DMS53 treated with DMSO at 0.1 percent for 48 hours (cell line): ENCODE measurements at regions not wholly inside any gene's neighbourhood (a gene's known extent, or its start where the extent isn't known, plus 50 kb on each side); places are given as distances from the start of the nearest gene placed in this dataset.
"Not testable (repeated sequence)": the region's sequence is repeated elsewhere in the genome, so short reads cannot be mapped to it uniquely, and the experiment has no call there.

Source experiments
- DNase-seq: peaks from one replicate; lab custom pipeline; 2025; ENCODE audit not compliant: unreplicated experiment; lab: John Stamatoyannopoulos, UW

DNA sequence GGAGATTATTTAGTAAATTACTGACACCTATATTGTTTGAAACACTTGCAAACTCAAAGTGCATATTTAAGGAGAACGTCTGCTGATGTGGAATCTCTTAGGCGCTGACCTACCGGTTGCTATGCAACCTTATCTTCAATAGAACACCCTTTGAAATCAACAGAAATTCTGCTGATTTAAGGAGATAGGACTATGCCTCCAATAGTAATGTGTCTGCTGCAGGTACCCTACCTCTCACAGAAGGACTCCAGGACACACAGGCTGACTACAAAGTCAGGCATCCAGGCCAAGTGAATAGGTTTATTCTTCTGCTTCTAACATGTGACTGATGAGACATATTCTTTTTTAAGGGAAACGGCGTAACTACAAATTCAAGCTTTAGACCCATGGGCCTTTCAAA is 311.7 kb downstream of the CBLN4 start:
- no peak for DNase-seq

DNA sequence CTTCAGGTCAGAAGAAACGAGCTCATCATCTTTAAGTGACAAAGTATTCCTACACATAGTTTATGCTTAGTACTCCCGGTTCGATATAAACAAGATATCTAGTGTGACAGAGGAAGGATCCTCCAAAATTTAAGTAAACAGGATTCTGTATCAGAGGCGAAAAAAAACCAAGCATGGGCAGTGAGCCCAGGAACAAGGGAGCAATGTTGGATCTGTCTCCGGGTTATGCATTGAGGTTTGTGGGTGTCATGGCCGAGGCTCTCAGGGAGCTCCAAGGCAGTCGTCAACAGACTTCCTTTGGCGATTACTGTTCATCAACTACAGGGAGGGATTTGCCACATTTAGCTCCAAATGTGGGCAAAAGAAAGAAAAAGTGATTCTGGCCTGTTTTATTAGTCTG is 319.5 kb downstream of the CBLN4 start:
- DNase-seq = no peak

DNA sequence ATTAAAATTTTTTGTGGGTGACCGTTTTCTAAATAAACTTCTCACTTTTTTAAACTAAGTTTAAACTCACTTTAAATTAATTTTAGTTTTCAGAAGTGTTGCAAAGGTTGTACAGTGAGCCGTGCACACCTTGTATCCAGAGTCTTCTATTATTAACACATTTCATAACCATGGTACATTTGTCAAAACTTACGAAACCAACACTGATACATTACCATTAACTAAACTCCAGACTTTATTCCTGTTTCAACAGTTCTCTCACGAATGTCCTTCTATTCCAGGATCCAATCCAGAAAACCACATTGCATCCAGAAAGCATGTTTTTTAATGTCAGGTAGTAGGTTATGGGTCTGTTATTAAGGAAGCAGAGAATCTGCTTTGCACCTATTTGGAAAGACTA is 319.9 kb downstream of the CBLN4 start:
- DNase-seq = no peak

DNA sequence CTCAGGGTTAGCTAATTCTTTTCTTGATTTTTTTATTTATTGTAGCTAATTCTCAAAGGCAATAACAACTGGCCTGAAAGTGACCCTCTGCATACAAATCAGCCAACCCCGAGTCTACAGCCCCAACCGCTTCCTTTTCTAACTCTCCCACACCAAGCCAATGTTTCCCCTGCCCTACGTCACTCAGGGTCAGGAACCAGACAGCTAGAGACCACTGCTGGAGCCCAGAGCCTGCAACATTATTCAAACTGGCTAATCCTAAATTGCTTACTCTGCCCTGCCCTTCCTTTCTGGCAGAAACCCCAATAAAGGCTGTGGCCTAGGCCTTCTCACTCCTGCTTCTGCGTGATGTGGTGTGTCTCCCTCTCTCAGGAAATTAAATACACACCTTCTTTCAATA is 320.7 kb downstream of the CBLN4 start:
- DNase-seq = no peak

DNA sequence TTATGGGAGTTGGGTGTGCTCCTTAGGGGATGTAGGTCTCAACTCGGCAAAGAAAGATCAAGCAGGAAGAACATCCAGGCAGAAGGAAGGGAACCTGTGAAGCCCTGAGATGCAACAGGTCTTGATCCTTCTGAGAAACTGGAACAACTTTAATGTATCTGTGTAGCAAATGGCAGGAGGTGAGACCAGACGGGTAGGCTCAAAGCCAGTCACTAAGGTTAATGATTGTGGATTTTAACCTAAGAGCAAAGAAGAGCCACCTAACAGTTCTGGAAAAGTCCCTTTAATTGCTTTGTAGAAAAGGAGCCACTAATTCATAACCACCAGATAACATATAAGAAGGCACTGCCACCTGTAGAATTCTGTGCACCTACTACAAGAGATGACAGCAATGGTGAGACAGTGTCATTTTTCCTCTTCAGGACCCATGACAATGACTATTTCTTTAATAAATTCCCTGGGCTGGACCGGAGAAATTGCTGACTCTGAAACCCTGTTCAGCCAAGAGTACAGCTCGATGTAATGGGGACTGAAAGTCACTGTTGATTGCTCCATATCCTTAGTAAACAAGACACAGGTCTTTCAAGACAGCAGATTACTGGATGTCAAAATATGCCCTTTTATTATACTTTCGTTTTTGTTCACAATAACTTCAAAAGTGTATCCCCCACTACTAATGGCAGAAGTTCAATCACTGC is 326.2 kb downstream of the CBLN4 start:
- DNase-seq = no peak

DNA sequence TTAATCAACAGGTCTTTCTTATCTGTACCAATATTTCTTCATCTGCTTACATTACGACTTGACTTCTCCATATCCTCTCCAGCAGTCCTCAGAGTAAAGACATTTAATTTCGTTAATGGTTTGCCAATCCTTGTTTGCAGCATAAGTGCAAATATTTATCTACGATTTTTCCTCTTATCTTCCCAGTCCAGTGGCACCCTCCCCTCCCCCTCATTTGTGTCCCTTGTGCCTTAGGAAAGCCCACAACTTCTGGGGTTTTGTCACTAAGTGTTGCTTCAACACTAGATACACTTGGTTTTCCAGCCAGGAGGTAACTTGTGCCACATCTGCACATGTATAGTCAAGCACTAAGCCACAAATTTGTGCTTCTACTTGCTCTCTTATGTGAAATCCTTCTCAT is 327.2 kb downstream of the CBLN4 start:
- DNase-seq = no peak

DNA sequence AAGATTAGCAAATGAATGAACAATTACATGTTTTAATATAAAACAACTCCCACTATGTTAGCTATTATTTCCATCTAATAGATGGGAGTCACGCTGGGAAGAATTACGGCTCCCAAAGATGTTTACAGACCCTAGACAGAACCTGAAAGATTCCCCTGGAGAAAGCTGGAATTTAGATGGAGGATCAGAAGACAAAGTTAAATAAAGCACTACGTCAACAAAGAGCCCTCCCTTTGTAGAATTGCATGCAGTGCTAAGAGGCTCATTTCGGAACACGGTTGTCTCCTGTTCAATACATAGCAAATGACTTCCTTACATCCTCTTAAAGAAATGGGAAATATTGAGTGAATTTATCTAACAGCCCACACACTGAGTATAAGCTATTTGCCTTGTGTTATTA is 328.3 kb downstream of the CBLN4 start:
- no peak for DNase-seq

DNA sequence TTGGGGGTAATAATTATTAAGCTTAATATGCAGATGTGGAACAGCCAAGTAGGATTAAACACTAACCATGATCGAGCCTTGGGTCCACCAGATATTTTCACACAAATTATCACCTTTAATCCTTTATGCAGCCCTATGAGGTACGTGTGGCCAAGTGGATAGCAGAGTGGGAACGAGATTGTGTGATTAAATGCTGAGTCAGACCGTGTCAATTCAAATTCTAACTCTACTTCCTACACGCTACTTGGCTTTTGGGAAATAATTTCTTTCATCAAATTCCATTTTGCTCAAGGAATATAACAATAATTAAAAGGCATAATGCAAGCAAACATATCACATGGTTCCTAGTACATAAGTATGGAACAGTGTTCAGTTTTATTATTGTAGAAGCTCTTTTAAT is 329.2 kb downstream of the CBLN4 start:
- DNase-seq = no peak

DNA sequence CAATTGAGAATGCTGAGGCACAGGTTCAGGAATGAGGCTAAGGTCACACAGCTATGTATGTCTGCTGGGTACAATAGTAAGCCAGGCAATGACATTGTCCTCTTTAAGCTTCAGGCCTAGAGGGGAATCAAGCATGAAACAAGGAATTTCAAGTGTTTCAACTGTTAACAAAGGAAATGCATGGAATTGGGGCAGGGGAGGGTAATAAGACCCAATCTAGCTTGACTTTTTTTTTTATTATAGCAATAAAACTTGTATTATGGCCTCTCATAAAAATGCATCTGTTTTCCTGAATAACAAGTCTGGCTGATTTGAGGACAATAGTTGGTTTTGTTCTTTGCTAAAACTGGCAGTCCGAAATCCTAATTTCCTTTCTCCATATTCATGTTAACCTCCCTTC is 336.7 kb downstream of the CBLN4 start:
- no peak for DNase-seq

DNA sequence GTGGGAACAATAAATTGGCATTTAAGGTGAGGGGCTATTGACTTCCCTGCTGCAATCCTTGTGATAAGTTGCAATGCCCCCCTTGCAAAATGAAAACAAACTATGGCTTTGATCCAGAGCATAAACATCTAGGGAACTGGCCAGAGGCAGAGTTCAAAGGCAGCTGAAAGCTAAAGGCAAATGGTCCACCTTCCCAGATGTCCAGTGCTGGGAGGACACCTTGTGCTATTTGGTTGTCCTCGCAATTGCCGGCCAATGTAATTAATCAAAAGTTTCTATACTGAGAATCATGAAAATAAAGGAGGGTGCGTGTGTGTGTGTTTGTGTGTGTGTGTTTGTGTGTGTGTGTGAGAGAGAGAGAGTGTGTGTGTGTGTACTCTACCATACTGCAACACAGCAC is 337.4 kb downstream of the CBLN4 start:
- no peak for DNase-seq

DNA sequence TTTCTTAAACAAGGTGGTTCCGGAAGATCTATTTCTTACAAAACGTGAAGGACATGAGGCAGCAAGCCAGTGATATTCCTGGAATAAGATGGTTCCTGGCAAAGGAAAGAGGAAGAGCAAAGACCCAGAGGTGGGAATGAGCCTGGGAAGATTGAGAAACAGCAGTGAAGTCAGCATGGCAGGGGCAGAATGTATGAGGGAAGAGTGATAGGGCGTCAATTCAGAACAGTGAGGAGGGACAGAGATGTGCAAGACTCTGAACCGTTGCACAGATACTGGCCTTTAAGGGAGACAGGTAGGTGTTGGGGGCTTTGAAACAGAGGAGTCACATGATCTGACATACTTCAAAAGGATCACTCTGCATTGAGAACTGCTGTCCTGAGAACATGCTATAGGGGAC is 338.3 kb downstream of the CBLN4 start:
- DNase-seq = no peak

DNA sequence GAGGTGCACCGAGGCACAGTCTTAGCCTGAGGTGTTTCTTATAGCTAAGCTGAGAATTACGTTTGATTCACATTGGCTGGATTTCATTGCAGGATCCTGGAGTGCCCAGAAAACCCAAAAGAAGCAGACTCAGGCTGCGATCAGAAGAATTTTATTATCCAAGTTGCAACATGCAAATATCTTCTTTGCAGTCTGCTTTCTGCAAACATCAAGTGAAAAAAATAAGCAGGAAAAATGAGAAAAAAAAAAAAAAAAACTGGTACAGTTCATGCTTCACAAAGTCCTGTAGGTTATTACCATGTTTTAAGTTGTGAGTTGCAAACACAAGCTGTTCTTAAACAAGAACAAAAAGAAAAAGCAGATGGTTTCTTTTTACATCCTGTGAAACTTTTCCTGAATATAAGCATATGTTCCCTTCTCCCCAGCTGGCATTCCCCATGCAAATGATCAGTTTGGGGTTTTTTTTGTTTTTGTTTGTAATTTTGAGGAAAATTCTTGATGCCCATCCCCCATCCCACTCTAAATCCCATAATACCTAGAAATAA is 349.0 kb downstream of the CBLN4 start:
- DNase-seq = no peak

DNA sequence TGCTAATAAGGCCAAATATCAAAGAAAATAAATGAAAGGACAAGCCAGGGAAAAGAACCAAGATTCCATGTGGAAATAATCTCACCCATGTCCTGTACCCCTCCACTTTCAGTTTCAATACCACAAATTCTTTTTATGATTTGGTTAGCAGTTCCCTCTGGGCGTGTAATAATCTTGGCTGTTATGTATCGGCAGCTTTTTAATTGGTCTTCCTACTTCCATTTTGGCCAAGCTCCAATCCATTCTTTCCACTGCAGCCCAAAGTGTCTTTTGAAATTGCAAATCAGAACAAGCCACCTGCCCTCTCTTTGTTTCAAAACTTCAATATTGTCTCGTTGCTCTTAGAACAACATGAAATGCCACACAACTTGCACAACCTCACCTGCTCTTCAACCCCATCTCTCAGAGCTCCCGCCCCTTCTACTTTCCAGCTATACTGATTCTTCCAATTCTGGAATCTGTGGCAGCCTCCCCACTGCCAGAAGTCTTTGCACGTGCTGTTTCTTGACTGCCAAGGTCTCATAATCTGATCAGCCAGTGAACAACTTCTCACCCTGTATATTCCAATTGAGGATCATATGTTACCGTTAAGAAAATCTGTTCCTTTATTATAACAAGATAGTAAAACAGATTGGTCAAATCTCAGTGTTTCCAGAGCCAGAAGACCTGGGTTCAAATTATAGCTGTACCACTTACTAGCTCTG is 354.5 kb downstream of the CBLN4 start:
- DNase-seq = no peak

DNA sequence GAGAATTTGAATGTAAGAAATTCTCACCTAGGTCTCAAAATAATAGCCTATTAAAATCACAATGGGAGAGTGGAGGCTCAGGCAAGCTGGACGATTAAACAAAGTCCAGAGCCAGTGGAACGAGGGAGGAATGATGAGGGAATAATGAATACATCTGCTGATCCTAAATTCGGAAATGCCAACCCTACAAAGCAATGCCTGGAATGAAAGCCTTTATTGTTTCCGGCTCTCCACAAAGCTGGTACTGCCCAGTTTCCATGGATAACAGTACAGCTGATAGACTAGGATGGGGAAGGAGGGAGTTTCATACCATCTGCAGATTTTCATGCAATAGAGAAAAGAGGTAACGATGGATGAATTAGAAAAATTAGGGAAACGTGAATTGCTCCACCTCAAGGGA is 356.1 kb downstream of the CBLN4 start:
- no peak for DNase-seq

DNA sequence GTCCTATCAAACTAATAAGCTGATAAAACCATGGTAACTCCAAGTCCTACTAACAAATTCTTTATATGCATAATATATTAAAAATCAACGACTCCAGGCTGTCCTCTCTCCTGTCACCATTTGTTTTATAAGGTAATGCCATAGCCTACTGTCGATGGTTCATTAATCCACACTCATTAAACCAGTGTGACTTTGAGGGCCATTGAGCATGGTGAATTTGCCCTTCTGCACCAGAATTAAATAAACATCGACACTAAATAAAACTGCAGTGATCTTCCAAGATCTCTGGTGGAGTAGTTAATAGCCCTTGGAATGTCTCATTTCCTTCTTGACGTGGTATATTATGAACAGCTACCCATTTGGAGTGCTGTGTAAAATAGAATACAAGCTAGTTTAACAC is 358.5 kb downstream of the CBLN4 start:
- no peak for DNase-seq

DNA sequence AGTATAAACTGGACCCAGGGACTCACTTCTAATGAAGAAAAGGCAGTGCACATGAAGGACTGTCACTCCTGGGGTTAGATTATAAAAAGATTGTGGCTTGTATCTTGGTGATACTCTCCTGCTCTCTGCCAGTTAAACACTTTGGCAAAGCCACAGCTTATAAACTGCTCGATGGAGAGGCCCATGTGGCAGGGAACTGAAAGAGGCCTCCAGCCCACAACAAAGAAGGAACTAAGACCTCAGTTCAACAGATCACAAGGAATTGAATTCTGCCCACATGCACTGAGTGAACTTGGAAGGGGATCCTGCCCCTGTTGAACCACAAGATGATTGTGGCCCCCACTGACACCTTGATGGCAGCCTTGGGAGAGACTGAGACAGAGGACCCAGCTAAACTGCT is 363.8 kb downstream of the CBLN4 start:
- no peak for DNase-seq

DNA sequence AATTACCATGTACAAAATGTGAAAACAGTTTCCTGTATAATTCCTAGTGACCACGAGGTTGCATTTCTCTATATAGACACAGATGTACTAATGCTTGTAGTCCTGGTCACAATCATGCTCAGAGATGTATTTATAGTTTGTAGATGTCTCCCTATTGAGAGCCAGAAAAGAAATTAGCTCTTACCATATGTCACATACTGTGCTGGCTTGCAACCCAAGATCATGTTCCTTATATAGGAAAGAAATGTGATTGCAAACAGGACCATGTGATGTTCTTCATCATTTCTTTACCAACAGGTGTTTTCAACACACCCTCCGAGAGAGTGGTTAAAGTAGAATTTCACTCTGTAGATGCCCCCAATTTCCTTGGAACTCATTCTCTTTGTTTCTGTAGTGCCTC is 369.4 kb downstream of the CBLN4 start:
- no peak for DNase-seq

DNA sequence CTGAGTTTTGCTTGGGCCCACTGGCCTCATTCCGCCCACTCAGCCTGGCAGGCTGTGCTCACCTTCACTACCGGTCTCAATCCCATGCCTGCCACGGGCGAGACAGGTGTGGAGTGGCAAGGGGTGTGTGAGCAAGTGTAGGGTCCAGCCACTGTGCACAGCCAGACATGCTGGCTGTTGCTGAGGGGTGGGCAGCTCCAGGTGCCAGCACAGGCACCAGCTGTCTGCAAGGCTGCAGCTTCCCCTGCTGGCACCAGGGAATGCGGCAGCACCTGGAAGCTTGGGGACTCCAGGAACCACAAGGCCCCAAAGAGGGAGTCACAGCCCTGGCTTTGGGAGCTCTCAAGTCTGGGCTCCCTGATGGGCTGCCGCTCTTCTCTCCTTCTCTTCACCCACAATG is 372.7 kb downstream of the CBLN4 start:
- no peak for DNase-seq

DNA sequence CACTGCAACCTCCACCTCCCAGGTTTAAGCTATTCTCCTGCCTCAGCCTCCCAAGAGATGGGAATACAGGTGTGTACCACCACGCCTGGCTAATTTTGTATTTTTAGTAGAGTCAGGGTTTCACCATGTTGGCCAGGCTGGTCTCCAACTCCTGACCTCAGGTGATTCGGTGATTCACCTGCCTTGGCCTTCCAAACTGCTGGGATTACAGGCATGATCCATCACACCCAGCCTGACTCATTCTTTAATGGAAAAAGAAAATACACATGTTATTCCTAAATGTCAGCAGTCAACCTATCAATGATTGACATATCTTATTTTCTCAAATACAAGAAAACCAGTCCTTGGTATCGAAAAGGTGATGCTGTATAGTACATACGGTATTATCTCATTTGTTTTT is 376.2 kb downstream of the CBLN4 start:
- not testable (repeated sequence) for DNase-seq

DNA sequence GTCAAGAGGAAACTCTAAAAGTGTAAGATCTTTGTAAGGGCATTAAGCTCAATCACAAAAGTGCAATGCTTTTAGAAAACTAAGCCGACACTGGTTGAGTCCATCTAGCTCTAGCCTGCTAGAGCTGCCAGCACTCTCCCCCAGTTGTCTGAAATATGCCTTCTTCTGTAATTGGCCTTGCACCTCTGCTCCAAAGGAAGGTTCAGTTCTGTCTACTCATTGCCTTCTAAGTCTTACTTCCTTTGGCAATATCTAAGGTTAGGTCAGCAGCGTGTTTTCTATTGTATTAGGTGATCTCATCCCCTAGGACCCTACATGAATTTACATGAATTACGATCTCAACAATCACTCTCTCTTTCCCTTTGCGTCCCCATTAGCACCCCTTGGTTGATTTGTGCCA is 378.6 kb downstream of the CBLN4 start:
- DNase-seq = no peak

DNA sequence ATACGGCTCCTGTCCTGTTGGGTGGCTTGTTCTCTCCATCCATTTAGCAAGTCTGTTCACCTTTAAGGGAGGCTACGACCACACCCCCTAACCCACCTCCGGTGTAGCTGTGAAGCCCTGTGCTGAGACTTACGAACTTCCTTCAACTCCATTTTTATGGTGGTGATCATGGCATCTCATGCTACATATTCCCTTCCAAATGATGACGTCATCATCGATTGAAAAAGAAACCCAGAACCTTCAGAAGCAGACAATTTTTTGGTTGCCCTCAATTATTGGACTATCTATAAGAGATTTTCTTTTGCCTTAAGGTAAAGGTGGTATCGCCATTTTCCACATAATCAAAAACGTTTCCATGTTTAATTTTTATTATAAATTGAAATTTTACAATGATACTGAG is 389.0 kb downstream of the CBLN4 start:
- DNase-seq = no peak

DNA sequence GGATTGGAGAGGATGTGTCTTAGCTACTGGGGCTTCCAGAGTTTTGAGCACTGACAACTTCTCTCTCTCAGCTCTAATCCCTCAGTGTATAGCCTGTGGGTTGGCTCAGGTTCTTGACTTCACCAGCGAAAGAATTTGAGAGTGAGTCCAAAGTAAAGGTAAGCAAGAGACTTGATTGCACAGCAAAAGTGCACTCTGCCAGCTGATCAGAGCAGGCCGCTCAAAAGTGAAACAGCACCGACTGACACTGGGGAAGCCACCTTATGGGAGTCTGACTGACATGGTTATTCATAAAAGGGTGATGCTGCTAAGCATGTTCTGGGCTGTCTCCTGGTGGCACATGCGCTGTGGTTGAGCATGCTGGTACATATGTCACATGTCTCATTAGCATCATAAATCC is 389.5 kb downstream of the CBLN4 start:
- no peak for DNase-seq
